IMR-90 (cell line): ENCODE measurements at regions not wholly inside any gene's neighbourhood (a gene's known extent, or its start where the extent isn't known, plus 50 kb on each side); places are given as distances from the start of the nearest gene placed in this dataset.

ENCODE experiments used
- BHLHE40 ChIP-seq: fragments of 150-350 bp; IDR thresholded peaks from 2 replicates; pipeline ENCODE4 v1.6.1; 2016; ENCODE audit warnings: mild to moderate bottlenecking, low read depth, low read length
- CEBPB ChIP-seq: IDR thresholded peaks from 2 replicates; pipeline ENCODE4 v1.6.1; 2012; ENCODE audit warnings: low read depth, low read length, improper control_type of control experiment
- CHD1 ChIP-seq: IDR thresholded peaks from 2 replicates; pipeline ENCODE4 v1.6.1; 2012; ENCODE audit warnings: low read depth, low read length, improper control_type of control experiment
- CTCF ChIP-seq: conservative IDR thresholded peaks from 2 replicates; pipeline ENCODE4 v1.5.1; 2012; ENCODE audit warnings: mild to moderate bottlenecking, low read depth, low read length, improper control_type of control experiment
- ELK1 ChIP-seq: fragments of 150-350 bp; IDR thresholded peaks from 2 replicates; pipeline ENCODE4 v1.6.1; 2016; ENCODE audit warnings: low read depth, mild to moderate bottlenecking, low read length, moderate library complexity, borderline replicate concordance
- MXI1 ChIP-seq: IDR thresholded peaks from 2 replicates; pipeline ENCODE4 v1.6.1; 2012; ENCODE audit warnings: low read depth, mild to moderate bottlenecking, low read length, moderate library complexity, borderline replicate concordance
- NFE2L2 ChIP-seq: fragments of 150-350 bp; IDR thresholded peaks from 2 replicates; pipeline ENCODE4 v1.6.1; 2016; ENCODE audit warnings: low read depth, mild to moderate bottlenecking, low read length
- POLR2A ChIP-seq: IDR thresholded peaks from 2 replicates; pipeline ENCODE4 v1.6.1; 2012; ENCODE audit warnings: mild to moderate bottlenecking, low read depth, low read length
- RCOR1 ChIP-seq: IDR thresholded peaks from 2 replicates; pipeline ENCODE4 v1.6.1; 2012; ENCODE audit warnings: mild to moderate bottlenecking, low read length, improper control_type of control experiment; ENCODE audit not compliant: insufficient replicate concordance
- SMC3 ChIP-seq: fragments of 150-350 bp; IDR thresholded peaks from 2 replicates; pipeline ENCODE4 v1.6.1; 2016; ENCODE audit warnings: low read depth, mild to moderate bottlenecking, antibody characterized with exemption, low read length, moderate library complexity

GRCh38 chr1:96039910-96040309 lies 681.7 kb upstream of the PTBP2 start:
- TF ChIP-seq MXI1 (no peak), BHLHE40 (no peak), POLR2A (no peak), CTCF (no peak), SMC3 (no peak), RCOR1 (no peak), CEBPB (no peak), CHD1 (no peak), NFE2L2 (no peak), ELK1 (no peak)
